Esophagus squamous epithelium (tissue), 5 donors: ENCODE measurements at regions not wholly inside any gene's neighbourhood (a gene's known extent, or its start where the extent isn't known, plus 50 kb on each side); places are given as distances from the start of the nearest gene placed in this dataset.

Experiments
- DNase-seq: peaks from one replicate; lab custom pipeline; 2025; lab: John Stamatoyannopoulos, UW
- H3K27ac ChIP-seq, 4 donors: fragments of 200-600 bp; sonication (generic); one replicate each; pipeline ENCODE4 v1.5.1; 2016 to 2019; ENCODE audit warnings: mild to moderate bottlenecking in 1 of 4
- H3K27me3 ChIP-seq, 4 donors: fragments of 200-600 bp; sonication (generic); 1 replicate in 3 of 4; 2 replicates in 1 of 4; pipeline versions ENCODE4 v1.5.1 to v1.6.0; 2017 to 2021; ENCODE audit warnings: antibody characterized with exemption in 1 of 4
- H3K36me3 ChIP-seq, 3 donors: fragments of 200-600 bp; sonication (generic); one replicate each; pipeline ENCODE4 v1.5.1; 2016 to 2019
- H3K4me1 ChIP-seq, 3 donors: fragments of 200-600 bp; sonication (generic); one replicate each; pipeline ENCODE4 v1.5.1; 2017 to 2019
- H3K4me3 ChIP-seq, 4 donors: fragments of 200-600 bp; sonication (generic); 1 replicate in 3 of 4; 2 replicates in 1 of 4; pipeline ENCODE4 v1.5.1; 2016 to 2019; ENCODE audit warnings: mild to moderate bottlenecking in 2 of 4, moderate library complexity in 1 of 4
- H3K9me3 ChIP-seq, 3 donors: fragments of 200-600 bp; sonication (generic); one replicate each; pipeline ENCODE4 v1.5.1; 2016 to 2019
- POLR2A ChIP-seq, 4 donors: fragments of 450-650 bp; IDR thresholded peaks; one replicate each; pipeline ENCODE4 v1.6.1; 2017; ENCODE audit warnings: antibody characterized with exemption in 4 of 4, mild to moderate bottlenecking in 4 of 4, moderate library complexity in 3 of 4
- WGBS, 2 donors: methylation state at CpG; one replicate each; pipeline ENCODE4 v1.1.5; 2018; 5-methylcytosine and 5-hydroxymethylcytosine counted together
- intact Hi-C: fragments of 100-400 bp; cut with DNase I; formaldehyde crosslinking; loops from one replicate; pipeline ENCODE4 v1.15.0; 2022
- TF ChIP-seq, protein P1 (sequence below), 6 experiments: fragments of 450-650 bp in 4 of 6; fragments of 200-600 bp in 2 of 6; sonication (generic) in 2 of 6; IDR thresholded peaks; one replicate each; pipeline ENCODE4 v1.5.1; 2016 to 2019; ENCODE audit warnings: antibody characterized with exemption in 6 of 6, mild to moderate bottlenecking in 4 of 6, moderate library complexity in 4 of 6
- donor health status: DM: yes; HTN: yes; CAD: no.

DNA sequence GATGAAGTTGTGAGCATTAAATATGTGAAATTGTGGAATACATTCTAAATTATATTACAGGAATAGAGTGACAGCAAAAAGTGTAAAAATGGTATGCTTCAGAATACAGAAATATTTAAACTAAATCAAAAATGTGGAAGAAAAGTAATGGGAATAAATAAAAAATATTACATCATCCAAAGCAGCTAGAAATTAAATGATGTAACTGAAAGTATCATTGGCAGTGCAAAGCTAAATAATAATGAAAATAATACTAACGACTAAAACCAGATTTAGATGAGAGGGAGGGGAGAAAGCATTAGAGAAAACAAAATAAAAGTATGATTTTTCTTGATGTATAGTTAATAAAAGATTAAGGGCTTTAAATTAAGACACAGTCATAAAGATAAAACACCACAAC lies 1104.0 kb downstream of the EPHA7 start:
- no peak overlapping the region for H3K27ac ChIP-seq
- intact Hi-C loops: no loop called here
- H3K4me3 ChIP-seq: no peak overlapping the region
- 12 to 46% methylated on average over 1 of the region's 1 CpG for WGBS, 2 donors
- no peaks in the 10 kb centered on the region for H3K9me3 ChIP-seq
- H3K27me3 ChIP-seq: no peaks in the 10 kb centered on the region
- H3K36me3 ChIP-seq: no peaks in the 10 kb centered on the region
- no peaks in the 10 kb centered on the region for H3K4me1 ChIP-seq
- no peak for DNase-seq
- TF ChIP-seq, protein P1, sequence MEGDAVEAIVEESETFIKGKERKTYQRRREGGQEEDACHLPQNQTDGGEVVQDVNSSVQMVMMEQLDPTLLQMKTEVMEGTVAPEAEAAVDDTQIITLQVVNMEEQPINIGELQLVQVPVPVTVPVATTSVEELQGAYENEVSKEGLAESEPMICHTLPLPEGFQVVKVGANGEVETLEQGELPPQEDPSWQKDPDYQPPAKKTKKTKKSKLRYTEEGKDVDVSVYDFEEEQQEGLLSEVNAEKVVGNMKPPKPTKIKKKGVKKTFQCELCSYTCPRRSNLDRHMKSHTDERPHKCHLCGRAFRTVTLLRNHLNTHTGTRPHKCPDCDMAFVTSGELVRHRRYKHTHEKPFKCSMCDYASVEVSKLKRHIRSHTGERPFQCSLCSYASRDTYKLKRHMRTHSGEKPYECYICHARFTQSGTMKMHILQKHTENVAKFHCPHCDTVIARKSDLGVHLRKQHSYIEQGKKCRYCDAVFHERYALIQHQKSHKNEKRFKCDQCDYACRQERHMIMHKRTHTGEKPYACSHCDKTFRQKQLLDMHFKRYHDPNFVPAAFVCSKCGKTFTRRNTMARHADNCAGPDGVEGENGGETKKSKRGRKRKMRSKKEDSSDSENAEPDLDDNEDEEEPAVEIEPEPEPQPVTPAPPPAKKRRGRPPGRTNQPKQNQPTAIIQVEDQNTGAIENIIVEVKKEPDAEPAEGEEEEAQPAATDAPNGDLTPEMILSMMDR (IDR thresholded peaks at IDR 0.05): no peak
- no peak for TF ChIP-seq POLR2A (IDR thresholded peaks at IDR 0.05)

DNA sequence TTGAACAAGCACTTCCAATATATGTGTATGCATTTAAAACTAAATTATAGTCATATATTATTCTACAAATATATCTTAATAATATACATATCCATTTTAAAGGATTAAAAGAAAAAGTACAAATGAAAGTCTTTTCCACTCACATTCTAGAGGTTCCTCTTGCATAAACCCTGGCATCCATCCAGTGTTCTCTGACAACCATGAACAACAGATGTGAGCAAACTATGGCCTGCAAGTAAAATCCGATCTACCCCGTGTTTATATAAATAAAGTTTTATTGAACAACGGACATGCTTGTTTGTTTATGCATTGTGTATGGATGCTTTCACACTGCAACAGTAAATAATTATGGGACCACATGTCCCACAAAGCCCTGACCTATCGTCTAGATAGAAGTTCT lies 1122.3 kb downstream of the EPHA7 start:
- H3K4me1 ChIP-seq: no peaks in the 10 kb centered on the region
- no peak overlapping the region for H3K27ac ChIP-seq
- H3K9me3 ChIP-seq: peaks cover 0 to 2% (median 0%) of the 10 kb centered on the region in 3 donors
- DNase-seq: no peak
- TF ChIP-seq POLR2A (IDR thresholded peaks at IDR 0.05): no peak
- TF ChIP-seq, protein P1 (IDR thresholded peaks at IDR 0.05): no peak
- no peaks in the 10 kb centered on the region for H3K36me3 ChIP-seq
- 63 to 74% methylated on average over 4 of the region's 4 CpGs for WGBS, 2 donors
- intact Hi-C loops: no loop called here
- no peak overlapping the region for H3K4me3 ChIP-seq
- no peaks in the 10 kb centered on the region for H3K27me3 ChIP-seq

DNA sequence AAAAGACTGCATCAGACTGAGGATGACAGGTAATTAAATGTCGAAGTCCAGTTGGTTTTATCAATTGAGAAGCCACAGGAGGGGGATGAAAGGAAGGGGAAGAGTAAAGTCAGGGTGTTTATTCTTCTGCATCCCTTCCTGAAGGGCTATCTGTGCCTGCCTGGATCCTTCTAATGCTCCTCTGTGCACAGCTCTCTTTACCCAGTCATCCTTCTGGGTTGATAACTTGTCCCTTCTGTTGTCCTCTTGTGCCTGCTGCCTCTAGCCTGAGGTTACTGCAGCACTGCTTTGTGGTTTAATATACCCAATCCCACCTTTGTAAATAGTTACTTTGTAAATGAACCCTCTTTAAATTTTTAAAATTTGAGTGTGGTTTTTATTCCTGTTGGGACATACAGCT lies 1127.3 kb downstream of the EPHA7 start:
- Histone ChIP-seq H3K4me1 (no peaks in the 10 kb centered on the region), H3K36me3 (no peaks in the 10 kb centered on the region), H3K4me3 (no peak overlapping the region), H3K9me3 (no peaks in the 10 kb centered on the region), H3K27me3 (no peaks in the 10 kb centered on the region), H3K27ac (no peak overlapping the region)
- TF ChIP-seq, protein P1 (IDR thresholded peaks at IDR 0.05): no peak
- no peak for TF ChIP-seq POLR2A (IDR thresholded peaks at IDR 0.05)
- intact Hi-C loops: no loop called here
- DNase-seq: no peak
- 24 to 48% methylated on average over 1 of the region's 1 CpG for WGBS, 2 donors

DNA sequence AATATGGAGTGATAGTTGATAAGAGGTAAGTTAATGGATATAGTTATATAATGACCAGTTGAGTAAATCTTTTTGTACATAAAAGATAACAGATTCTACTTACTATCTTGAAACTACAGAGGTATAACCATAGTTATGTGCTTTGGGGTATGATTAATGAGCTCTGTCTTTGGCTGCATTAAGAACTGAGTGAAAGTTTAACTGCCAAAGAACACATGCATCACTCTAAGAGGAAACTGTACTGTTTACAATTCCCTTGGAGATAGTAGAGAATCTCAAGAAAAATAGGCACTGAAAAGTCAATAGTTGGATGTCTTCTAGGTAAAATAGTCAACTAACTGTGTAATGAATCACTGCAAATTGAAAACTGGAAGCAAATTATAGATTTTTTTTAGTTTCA lies 1129.5 kb downstream of the EPHA7 start:
- no peaks in the 10 kb centered on the region for H3K4me1 ChIP-seq
- no peaks in the 10 kb centered on the region for H3K36me3 ChIP-seq
- H3K27ac ChIP-seq: no peak overlapping the region
- no peaks in the 10 kb centered on the region for H3K27me3 ChIP-seq
- H3K4me3 ChIP-seq: no peak overlapping the region
- no peak for DNase-seq
- no peaks in the 10 kb centered on the region for H3K9me3 ChIP-seq
- no peak for TF ChIP-seq POLR2A (IDR thresholded peaks at IDR 0.05)
- TF ChIP-seq, protein P1 (IDR thresholded peaks at IDR 0.05): no peak
- intact Hi-C loops: no loop called here

DNA sequence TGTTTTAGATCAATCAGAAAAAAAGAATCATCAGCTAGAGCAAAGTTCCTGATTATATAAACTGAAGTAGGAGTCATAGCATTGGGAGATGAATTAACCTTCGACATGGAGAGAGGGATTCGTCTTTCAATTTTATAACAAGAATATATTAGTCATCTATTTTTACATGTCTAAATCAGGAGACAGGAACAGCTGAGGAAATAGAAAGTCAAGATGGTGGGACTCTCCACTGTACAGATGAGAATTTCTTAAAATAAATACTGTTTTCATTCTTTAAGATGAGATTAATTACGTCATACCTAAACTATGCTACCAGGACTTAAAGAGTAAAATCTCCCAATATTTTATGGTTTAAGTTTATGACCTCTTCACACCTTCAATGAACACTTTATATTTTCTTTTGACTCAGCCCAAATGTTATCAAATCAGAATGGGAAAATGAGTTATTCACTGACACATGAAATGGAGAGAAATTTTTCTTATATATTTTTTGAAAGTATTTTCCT lies 1137.7 kb downstream of the EPHA7 start:
- H3K4me3 ChIP-seq: no peak overlapping the region
- H3K4me1 ChIP-seq: no peaks in the 10 kb centered on the region
- TF ChIP-seq, protein P1 (IDR thresholded peaks at IDR 0.05): no peak
- no peak for TF ChIP-seq POLR2A (IDR thresholded peaks at IDR 0.05)
- no peaks in the 10 kb centered on the region for H3K9me3 ChIP-seq
- no peaks in the 10 kb centered on the region for H3K27me3 ChIP-seq
- 28 to 30% methylated on average over 3 of the region's 3 CpGs for WGBS, 2 donors
- no peak for DNase-seq
- intact Hi-C loops: no loop called here
- no peak overlapping the region for H3K27ac ChIP-seq
- no peaks in the 10 kb centered on the region for H3K36me3 ChIP-seq
